HTR-8/SVneo (cell line): ENCODE measurements at regions not wholly inside any gene's neighbourhood (a gene's known extent, or its start where the extent isn't known, plus 50 kb on each side); places are given as distances from the start of the nearest gene placed in this dataset.

Experiments
- DNase-seq: peaks from one replicate; pipeline ENCODE4 v3.0.0; 2011; ENCODE audit warnings: low spot score, mixed read lengths; ENCODE audit not compliant: insufficient read length
- FAIRE-seq: peaks from 2 replicates; lab custom pipeline; 2011; peaks lifted over from hg19 to GRCh38; lab: Jason Lieb, UNC

DNA sequence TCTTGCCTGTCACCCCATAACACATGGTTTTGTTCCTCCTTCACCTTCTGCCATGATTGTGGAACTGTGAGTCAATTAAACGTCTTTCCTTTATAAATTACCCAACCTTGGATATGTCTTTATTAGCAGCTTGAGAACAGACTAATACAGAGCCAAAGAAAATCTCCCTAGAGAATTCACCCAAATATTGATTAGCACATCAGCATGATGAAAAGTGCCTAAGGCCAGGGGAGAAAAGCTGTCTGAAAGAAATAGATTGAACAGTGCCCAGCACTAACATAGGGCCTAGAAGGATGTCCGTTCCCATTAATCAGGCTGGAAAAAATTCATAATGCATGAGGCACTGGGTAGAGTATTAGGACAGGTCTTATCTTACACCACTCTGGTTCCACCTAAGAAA lies 111.9 kb upstream of the CALN1 start:
- no peak for FAIRE-seq
- DNase-seq, result no peak

DNA sequence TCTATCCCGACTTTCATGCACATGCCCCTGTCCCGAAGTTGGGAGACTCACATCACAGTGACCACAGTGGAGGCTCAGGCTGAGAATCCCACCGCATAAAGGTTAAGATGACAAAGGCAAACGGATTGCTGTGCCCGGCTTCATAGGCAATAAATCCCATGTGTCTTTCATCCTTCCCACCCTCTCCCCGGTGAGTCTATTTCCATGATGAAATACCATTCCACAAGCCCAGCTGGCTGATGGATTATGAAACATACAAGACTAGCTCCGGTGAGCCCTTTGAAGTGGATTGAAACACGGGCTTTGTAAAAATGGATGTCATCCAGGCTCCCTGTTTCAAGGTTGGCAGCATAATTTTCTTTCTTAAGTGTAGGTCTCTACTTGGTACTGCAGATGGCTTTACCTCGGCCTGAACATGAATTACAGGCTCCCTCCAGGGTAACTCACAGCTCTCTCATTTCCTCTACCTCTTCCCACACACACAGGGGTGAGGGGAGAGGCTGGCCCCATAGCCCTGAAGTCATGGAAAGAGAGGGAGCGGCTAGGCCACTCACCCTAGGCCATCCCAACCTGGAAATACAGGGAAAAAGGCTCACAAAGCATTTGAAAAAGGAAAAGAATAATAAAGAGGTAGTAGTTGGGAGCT lies 92.0 kb upstream of the CALN1 start:
- FAIRE-seq (no peak), DNase-seq (no peak)

DNA sequence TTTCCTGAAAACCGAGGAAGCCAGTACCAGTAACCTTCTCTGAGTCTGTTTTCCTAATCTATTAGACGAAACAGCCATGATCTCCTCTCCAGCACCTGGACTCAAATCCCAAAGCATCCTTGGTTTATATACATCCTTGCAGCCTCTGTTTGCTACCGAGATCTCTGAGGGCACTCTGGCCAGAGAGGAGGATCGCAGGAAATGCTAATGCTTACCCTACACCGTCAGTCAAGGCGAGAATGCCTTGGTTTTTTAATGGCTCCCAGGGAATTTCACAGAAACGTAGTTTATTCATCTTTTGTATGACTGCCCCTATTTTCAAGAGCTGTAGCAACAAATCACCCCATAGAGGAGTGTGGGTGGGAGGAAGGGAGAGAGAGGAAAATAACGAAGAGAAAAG lies 91.5 kb upstream of the CALN1 start:
- no peak for FAIRE-seq

DNA sequence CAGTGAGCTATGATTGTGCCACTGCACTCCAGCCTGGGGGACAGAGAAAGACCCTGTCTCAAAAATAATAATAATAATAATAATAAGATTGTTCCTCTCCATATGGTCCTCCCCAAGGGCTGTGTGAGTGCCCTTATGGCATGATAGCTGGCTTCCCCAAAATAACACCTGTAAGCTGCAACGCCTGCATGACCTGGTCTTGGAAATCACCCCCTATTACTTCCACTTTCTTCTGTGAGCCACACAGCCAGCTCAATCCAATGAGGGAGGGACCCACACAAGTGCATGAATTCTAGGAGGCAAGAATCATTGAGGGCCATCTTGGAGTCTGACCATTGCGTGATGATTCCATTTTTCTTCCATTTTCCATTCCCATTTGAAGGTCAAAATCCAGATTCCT lies 82.7 kb upstream of the CALN1 start:
- FAIRE-seq (no peak), DNase-seq (no peak)

More for the DNA sequence above, 91.5 kb upstream of the CALN1 start:
- no peak for DNase-seq

DNA sequence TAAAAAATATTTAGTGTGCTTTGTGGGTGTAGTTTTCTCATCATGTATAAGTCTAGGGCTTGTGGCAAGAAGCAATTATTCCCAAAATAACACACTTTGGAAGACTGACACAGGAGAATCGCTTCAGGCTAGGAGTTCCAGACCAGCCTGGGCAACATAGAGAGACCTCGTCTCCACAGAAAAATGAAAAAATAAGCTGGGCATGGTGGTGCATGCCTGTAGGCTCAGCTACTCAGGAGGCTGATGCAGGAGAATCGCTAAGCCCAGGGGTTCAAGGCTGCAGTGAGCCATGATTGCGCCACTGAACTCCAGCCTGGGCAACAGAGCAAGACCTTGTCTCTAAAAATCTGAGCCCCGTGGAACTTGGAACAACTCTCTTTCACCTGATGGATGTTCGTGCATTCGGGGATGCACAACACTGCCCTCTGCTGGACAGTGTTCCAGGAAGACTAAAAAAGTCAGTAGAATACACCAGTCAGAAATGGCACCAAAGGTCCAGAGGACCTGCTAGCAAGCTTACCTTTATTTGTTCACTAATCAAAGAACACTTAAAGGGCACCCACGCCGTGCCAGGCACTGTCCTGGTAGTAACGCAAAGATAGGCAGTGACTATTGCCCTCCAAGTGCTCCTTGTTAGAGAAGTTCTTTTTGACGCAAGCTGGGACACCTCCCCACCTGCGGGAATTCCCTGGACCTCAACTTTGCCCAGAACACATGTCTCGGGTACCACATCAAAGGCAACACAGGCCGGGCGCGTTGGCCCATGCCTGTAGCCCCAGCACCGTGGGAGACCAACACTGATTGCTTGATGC lies 81.9 kb upstream of the CALN1 start:
- DNase-seq, result peak; percentile 46
- FAIRE-seq, result no peak

DNA sequence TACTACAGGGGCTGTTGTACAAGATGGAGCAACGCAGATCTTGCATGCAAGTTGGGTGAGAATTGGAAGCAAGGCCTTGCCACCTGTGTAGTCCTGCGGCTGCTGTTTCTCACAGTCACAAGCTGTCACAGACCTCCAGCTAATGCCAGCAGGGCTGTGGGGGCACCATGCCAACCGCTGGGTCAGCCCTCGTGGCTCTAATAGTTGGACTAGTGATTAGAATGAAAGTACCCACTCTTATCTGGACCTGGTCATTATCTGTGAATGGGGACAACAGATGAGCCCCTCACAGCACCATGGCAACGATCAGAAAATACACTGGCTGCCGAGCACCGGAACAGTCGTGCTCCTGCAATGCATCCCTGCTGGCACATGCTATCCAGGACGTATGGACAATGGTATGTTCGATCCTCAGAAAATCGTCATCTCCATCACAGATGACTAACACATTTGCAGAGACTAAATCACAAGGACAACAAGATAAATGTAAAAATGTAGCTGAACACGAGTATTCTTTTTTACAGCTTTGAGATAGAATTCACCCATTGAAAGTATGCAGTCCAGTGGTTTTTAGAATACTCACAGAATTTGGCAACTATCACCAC lies 80.4 kb upstream of the CALN1 start:
- no peak for DNase-seq
- no peak for FAIRE-seq

DNA sequence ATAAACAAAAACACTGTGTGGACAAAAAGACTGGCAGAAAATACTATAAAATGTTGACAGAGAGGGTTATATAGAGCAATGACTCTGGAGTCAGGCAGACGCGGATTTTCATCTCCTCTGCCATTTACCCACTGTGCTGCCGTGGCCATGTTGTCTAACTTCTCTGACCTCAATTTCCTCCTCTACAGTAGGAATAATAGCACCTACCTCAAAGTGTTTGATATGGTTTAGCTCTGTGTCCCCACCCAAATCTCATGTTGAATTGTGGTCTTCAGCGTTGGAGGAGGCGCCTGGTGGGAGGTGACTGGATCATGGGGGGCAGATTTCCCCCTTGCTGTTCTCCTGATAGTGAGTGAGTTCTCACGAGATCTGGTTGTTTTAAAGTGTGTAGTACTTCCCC lies 78.2 kb upstream of the CALN1 start:
- FAIRE-seq (no peak), DNase-seq (no peak)

DNA sequence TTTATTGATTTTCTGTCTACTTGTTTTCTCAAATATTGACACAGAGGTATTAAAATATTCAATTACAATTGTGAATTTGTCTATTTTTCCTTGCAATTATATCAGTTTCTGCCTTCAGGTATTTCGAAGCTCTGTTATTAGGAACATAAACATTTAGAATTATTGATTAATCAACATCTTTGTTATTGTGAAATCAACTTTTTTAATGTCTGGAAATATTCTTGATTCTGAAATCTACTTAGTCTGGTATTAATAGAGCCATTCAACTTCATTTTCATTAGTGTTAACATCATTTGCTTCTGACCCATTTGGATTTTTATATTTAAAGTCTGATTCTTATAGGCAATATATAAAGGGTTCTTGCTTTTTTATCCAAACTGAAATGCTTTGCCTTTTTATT lies 69.8 kb upstream of the CALN1 start:
- FAIRE-seq (no peak), DNase-seq (no peak)

DNA sequence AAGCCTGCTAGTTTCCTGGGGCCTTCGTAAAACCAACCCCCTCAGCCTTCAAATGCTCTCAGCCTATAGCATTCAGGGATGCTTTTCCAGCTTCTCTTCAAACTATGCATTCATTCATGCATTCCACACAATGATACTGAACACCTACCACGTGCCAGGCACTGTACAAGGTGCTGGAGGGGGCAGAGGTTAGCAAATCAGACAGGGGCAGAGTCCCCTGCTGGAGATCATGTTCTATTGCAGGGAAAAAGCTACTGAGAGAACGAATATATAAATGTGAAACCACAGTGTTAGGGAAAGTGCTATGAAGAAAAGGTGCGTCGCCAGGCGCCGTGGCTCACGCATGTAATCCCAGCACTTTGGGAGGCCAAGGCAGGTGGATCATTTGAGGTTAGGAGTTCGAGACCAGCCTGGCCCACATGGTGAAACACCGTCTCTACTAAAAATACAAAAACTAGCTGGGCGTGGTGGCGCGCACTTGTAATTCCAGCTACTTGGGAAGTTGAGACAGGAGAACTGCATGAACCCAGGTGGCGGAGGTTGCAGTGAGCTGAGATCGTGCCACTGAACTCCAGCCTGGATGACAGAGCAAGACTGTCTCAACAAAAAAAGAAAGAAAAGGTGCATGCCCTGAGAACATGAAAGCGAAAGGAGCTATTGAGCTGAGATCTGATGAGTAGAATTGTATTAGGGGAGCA lies 64.6 kb upstream of the CALN1 start:
- FAIRE-seq (no peak), DNase-seq (no peak)

DNA sequence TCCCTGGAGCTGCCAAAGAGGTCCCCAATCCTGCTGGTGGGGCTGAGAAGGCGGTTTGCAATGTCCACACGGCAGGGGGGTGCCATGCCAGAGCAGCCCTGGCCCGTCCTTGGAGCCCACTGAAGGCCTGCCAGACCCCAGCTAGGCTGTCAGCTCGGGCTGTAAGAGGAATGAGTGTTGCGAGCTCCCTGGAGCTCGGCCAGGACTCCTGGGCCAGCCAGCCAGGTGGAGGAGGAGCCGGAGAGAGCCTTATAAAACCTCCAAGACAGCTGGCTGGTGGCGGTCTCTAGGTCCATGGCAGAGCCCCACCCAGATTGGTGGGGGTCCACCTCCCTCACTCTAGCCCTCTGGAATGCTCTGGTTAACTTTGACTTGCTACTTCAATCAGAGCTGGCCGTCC lies 55.1 kb upstream of the CALN1 start:
- FAIRE-seq (no peak), DNase-seq (no peak)

DNA sequence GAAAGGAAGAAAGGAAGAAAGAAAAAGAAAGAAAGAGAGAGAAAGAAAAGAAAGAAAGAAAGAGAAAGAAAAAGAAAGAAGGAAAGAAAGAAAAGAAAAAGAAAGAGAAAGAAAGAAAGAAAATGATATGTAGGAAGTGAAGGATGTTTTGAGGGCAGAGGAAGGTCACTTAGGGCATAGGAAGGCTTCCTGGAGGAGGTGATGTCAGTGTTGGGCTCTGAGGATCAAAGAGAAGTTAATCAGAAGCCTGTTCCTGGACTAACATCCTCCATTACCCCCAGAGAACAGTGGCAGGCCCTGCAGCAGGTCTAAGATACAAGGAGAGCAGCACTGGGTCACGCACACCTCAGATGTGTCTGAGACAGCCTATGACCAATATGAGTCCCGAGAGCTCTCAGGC lies 54.7 kb upstream of the CALN1 start:
- FAIRE-seq (no peak), DNase-seq (no peak)

DNA sequence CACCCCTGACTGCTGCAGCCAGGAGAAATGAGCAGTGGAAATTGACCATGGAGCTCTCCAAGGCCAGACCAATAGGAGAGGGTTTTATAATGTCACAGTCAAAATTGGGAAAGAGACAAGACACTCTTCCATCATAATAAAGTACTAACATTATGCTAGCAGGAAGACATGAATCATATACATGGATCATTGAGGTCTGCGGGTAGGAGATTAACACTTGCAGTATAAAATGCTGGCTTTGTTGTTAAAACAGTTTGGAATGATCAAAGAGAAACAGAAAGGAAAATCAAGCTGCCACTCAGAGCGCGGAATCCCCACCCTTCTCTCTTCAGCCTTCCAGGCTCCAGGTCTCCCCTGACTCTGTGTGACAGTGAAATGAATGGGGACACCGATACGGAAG lies 53.4 kb upstream of the CALN1 start:
- FAIRE-seq (no peak), DNase-seq (no peak)

DNA sequence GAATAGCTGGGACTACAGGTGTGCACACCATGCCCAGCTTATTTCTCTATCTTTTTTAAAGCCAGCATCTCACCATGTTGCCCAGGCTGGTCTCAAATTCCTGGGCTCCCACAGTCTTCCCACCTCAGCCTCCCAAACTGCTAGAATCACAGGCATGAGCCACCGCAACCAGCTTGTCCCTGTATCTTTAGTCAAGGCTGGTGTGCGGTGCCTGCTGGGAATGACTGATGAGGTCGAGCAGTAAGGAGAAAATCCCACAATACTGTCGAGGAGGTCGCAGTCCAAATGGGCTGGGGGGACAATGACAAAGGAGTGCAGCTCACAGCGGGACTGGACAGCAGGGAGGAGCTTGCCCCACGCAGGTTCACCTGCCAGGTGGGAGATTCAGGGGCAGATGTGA lies 50.2 kb upstream of the CALN1 start:
- FAIRE-seq, result no peak

More for the DNA sequence above, 50.2 kb upstream of the CALN1 start:
- no peak for DNase-seq
